ENCODE measurements at regions not wholly inside any gene's neighbourhood (a gene's known extent, or its start where the extent isn't known, plus 50 kb on each side); places are given as distances from the start of the nearest gene placed in this dataset.

GRCh38 chr1:103218821-103219220, 110.5 kb upstream of the COL11A1 start:
- Histone ChIP-seq H3K9me3 (ENCODE audit: control insufficient read depth in 2 of 2, insufficient read depth in 1 of 2, low read depth in 1 of 2, low read length in 1 of 2) (no peaks in the 10 kb centered on the region), H3K27ac (ENCODE audit: low read depth in 1 of 3, low read length in 2 of 3) (no peak overlapping the region), H3K36me3 (ENCODE audit: control insufficient read depth in 3 of 3, insufficient read depth in 2 of 3, low read depth in 1 of 3, low read length in 3 of 3) (no peaks in the 10 kb centered on the region), H3K4me1 (ENCODE audit: control insufficient read depth in 3 of 3, insufficient read depth in 2 of 3, low read depth in 1 of 3, low read length in 2 of 3) (no peaks in the 10 kb centered on the region), H3K27me3 (ENCODE audit: control insufficient read depth in 3 of 3, insufficient read depth in 3 of 3, low read length in 3 of 3) (no peaks in the 10 kb centered on the region), H3K4me3 (ENCODE audit: low read depth in 1 of 3, low read length in 3 of 3) (no peak overlapping the region)
- 49 to 64% (median 54%) methylated on average over 1 of the region's 1 CpG for whole genome bisulfite sequencing, 3 donors
- DNase-seq (no peak), FAIRE-seq (no peak)

GRCh38 chr1:103218369-103218768, 110.0 kb upstream of the COL11A1 start:
- no peaks in the 10 kb centered on the region for H3K9me3 ChIP-seq (ENCODE audit: control insufficient read depth in 2 of 2, insufficient read depth in 1 of 2, low read depth in 1 of 2, low read length in 1 of 2)
- DNase-seq (no peak), FAIRE-seq (no peak)
- no peaks in the 10 kb centered on the region for H3K4me1 ChIP-seq (ENCODE audit: control insufficient read depth in 3 of 3, insufficient read depth in 2 of 3, low read depth in 1 of 3, low read length in 2 of 3)
- H3K27ac ChIP-seq (ENCODE audit: low read depth in 1 of 3, low read length in 2 of 3): no peak overlapping the region
- no peak overlapping the region for H3K4me3 ChIP-seq (ENCODE audit: low read depth in 1 of 3, low read length in 3 of 3)
- H3K27me3 ChIP-seq (ENCODE audit: control insufficient read depth in 3 of 3, insufficient read depth in 3 of 3, low read length in 3 of 3): no peaks in the 10 kb centered on the region
- H3K36me3 ChIP-seq (ENCODE audit: control insufficient read depth in 3 of 3, insufficient read depth in 2 of 3, low read depth in 1 of 3, low read length in 3 of 3): no peaks in the 10 kb centered on the region

- H3K4me3 ChIP-seq (ENCODE audit: low read depth in 1 of 3, low read length in 3 of 3): no peak overlapping the region
- FAIRE-seq: no peak
- no peaks in the 10 kb centered on the region for H3K4me1 ChIP-seq (ENCODE audit: control insufficient read depth in 3 of 3, insufficient read depth in 2 of 3, low read depth in 1 of 3, low read length in 2 of 3)
- no peaks in the 10 kb centered on the region for H3K9me3 ChIP-seq (ENCODE audit: control insufficient read depth in 2 of 2, insufficient read depth in 1 of 2, low read depth in 1 of 2, low read length in 1 of 2)
- H3K36me3 ChIP-seq (ENCODE audit: control insufficient read depth in 3 of 3, insufficient read depth in 2 of 3, low read depth in 1 of 3, low read length in 3 of 3): no peaks in the 10 kb centered on the region
- no peak overlapping the region for H3K27ac ChIP-seq (ENCODE audit: low read depth in 1 of 3, low read length in 2 of 3)
- no peaks in the 10 kb centered on the region for H3K27me3 ChIP-seq (ENCODE audit: control insufficient read depth in 3 of 3, insufficient read depth in 3 of 3, low read length in 3 of 3)
- 49 to 65% (median 60%) methylated on average over 1 of the region's 1 CpG for WGBS, 3 donors
- DNase-seq: no peak
Measured at GRCh38 chr1:103211073-103211472, 102.8 kb upstream of the COL11A1 start.

- H3K27ac ChIP-seq (ENCODE audit: low read depth in 1 of 3, low read length in 2 of 3): no peak overlapping the region
- DNase-seq (no peak), FAIRE-seq (no peak)
- WGBS, 3 donors: 65 to 83% (median 77%) methylated on average over 2 of the region's 2 CpGs
- H3K4me3 ChIP-seq (ENCODE audit: low read depth in 1 of 3, low read length in 3 of 3): no peak overlapping the region
- H3K4me1 ChIP-seq (ENCODE audit: control insufficient read depth in 3 of 3, insufficient read depth in 2 of 3, low read depth in 1 of 3, low read length in 2 of 3): no peaks in the 10 kb centered on the region
- H3K36me3 ChIP-seq (ENCODE audit: control insufficient read depth in 3 of 3, insufficient read depth in 2 of 3, low read depth in 1 of 3, low read length in 3 of 3): no peaks in the 10 kb centered on the region
- H3K9me3 ChIP-seq (ENCODE audit: control insufficient read depth in 2 of 2, insufficient read depth in 1 of 2, low read depth in 1 of 2, low read length in 1 of 2): no peaks in the 10 kb centered on the region
- no peaks in the 10 kb centered on the region for H3K27me3 ChIP-seq (ENCODE audit: control insufficient read depth in 3 of 3, insufficient read depth in 3 of 3, low read length in 3 of 3)
Measured at GRCh38 chr1:103208844-103209243, 100.5 kb upstream of the COL11A1 start.

GRCh38 chr1:103199001-103199400, 90.7 kb upstream of the COL11A1 start:
- Histone ChIP-seq H3K9me3 (ENCODE audit: control insufficient read depth in 2 of 2, insufficient read depth in 1 of 2, low read depth in 1 of 2, low read length in 1 of 2) (no peaks in the 10 kb centered on the region), H3K36me3 (ENCODE audit: control insufficient read depth in 3 of 3, insufficient read depth in 2 of 3, low read depth in 1 of 3, low read length in 3 of 3) (no peaks in the 10 kb centered on the region), H3K4me3 (ENCODE audit: low read depth in 1 of 3, low read length in 3 of 3) (no peak overlapping the region), H3K4me1 (ENCODE audit: control insufficient read depth in 3 of 3, insufficient read depth in 2 of 3, low read depth in 1 of 3, low read length in 2 of 3) (no peaks in the 10 kb centered on the region), H3K27ac (ENCODE audit: low read depth in 1 of 3, low read length in 2 of 3) (no peak overlapping the region), H3K27me3 (ENCODE audit: control insufficient read depth in 3 of 3, insufficient read depth in 3 of 3, low read length in 3 of 3) (no peaks in the 10 kb centered on the region)
- WGBS, 3 donors: 58 to 82% (median 64%) methylated on average over 1 of the region's 1 CpG
- DNase-seq (no peak), FAIRE-seq (no peak)

GRCh38 chr1:103198076-103198475, 89.8 kb upstream of the COL11A1 start:
- Histone ChIP-seq H3K36me3 (ENCODE audit: control insufficient read depth in 3 of 3, insufficient read depth in 2 of 3, low read depth in 1 of 3, low read length in 3 of 3) (no peaks in the 10 kb centered on the region), H3K4me1 (ENCODE audit: control insufficient read depth in 3 of 3, insufficient read depth in 2 of 3, low read depth in 1 of 3, low read length in 2 of 3) (no peaks in the 10 kb centered on the region), H3K27ac (ENCODE audit: low read depth in 1 of 3, low read length in 2 of 3) (no peak overlapping the region), H3K27me3 (ENCODE audit: control insufficient read depth in 3 of 3, insufficient read depth in 3 of 3, low read length in 3 of 3) (no peaks in the 10 kb centered on the region), H3K9me3 (ENCODE audit: control insufficient read depth in 2 of 2, insufficient read depth in 1 of 2, low read depth in 1 of 2, low read length in 1 of 2) (no peaks in the 10 kb centered on the region), H3K4me3 (ENCODE audit: low read depth in 1 of 3, low read length in 3 of 3) (no peak overlapping the region)
- FAIRE-seq: no peak
- no peak for DNase-seq
- whole genome bisulfite sequencing, 3 donors: 45 to 69% (median 49%) methylated on average over 2 of the region's 2 CpGs

GRCh38 chr1:103197216-103197615, 88.9 kb upstream of the COL11A1 start:
- no peak for DNase-seq
- Histone ChIP-seq H3K36me3 (ENCODE audit: control insufficient read depth in 3 of 3, insufficient read depth in 2 of 3, low read depth in 1 of 3, low read length in 3 of 3) (no peaks in the 10 kb centered on the region), H3K27me3 (ENCODE audit: control insufficient read depth in 3 of 3, insufficient read depth in 3 of 3, low read length in 3 of 3) (no peaks in the 10 kb centered on the region), H3K27ac (ENCODE audit: low read depth in 1 of 3, low read length in 2 of 3) (no peak overlapping the region), H3K4me3 (ENCODE audit: low read depth in 1 of 3, low read length in 3 of 3) (no peak overlapping the region), H3K4me1 (ENCODE audit: control insufficient read depth in 3 of 3, insufficient read depth in 2 of 3, low read depth in 1 of 3, low read length in 2 of 3) (no peaks in the 10 kb centered on the region), H3K9me3 (ENCODE audit: control insufficient read depth in 2 of 2, insufficient read depth in 1 of 2, low read depth in 1 of 2, low read length in 1 of 2) (no peaks in the 10 kb centered on the region)
- FAIRE-seq: no peak
- WGBS, 3 donors: 75 to 89% (median 84%) methylated on average over 2 of the region's 2 CpGs

- 63 to 67% (median 66%) methylated on average over 4 of the region's 4 CpGs for WGBS, 3 donors
- H3K27me3 ChIP-seq (ENCODE audit: control insufficient read depth in 3 of 3, insufficient read depth in 3 of 3, low read length in 3 of 3): no peaks in the 10 kb centered on the region
- H3K27ac ChIP-seq (ENCODE audit: low read depth in 1 of 3, low read length in 2 of 3): no peak overlapping the region
- no peak for FAIRE-seq
- no peaks in the 10 kb centered on the region for H3K4me1 ChIP-seq (ENCODE audit: control insufficient read depth in 3 of 3, insufficient read depth in 2 of 3, low read depth in 1 of 3, low read length in 2 of 3)
- H3K9me3 ChIP-seq (ENCODE audit: control insufficient read depth in 2 of 2, insufficient read depth in 1 of 2, low read depth in 1 of 2, low read length in 1 of 2): no peaks in the 10 kb centered on the region
- H3K4me3 ChIP-seq (ENCODE audit: low read depth in 1 of 3, low read length in 3 of 3): no peak overlapping the region
- H3K36me3 ChIP-seq (ENCODE audit: control insufficient read depth in 3 of 3, insufficient read depth in 2 of 3, low read depth in 1 of 3, low read length in 3 of 3): no peaks in the 10 kb centered on the region
- no peak for DNase-seq
Measured at GRCh38 chr1:103194984-103195383, 86.7 kb upstream of the COL11A1 start.

GRCh38 chr1:103194060-103194459, 85.7 kb upstream of the COL11A1 start:
- DNase-seq: no peak
- FAIRE-seq: no peak
- H3K4me1 ChIP-seq (ENCODE audit: control insufficient read depth in 3 of 3, insufficient read depth in 2 of 3, low read depth in 1 of 3, low read length in 2 of 3): no peaks in the 10 kb centered on the region
- H3K27ac ChIP-seq (ENCODE audit: low read depth in 1 of 3, low read length in 2 of 3): no peak overlapping the region
- no peaks in the 10 kb centered on the region for H3K27me3 ChIP-seq (ENCODE audit: control insufficient read depth in 3 of 3, insufficient read depth in 3 of 3, low read length in 3 of 3)
- no peaks in the 10 kb centered on the region for H3K36me3 ChIP-seq (ENCODE audit: control insufficient read depth in 3 of 3, insufficient read depth in 2 of 3, low read depth in 1 of 3, low read length in 3 of 3)
- H3K9me3 ChIP-seq (ENCODE audit: control insufficient read depth in 2 of 2, insufficient read depth in 1 of 2, low read depth in 1 of 2, low read length in 1 of 2): no peaks in the 10 kb centered on the region
- H3K4me3 ChIP-seq (ENCODE audit: low read depth in 1 of 3, low read length in 3 of 3): no peak overlapping the region
